ENCODE measurements at regions not wholly inside any gene's neighbourhood (a gene's known extent, or its start where the extent isn't known, plus 50 kb on each side); places are given as distances from the start of the nearest gene placed in this dataset.

DNA sequence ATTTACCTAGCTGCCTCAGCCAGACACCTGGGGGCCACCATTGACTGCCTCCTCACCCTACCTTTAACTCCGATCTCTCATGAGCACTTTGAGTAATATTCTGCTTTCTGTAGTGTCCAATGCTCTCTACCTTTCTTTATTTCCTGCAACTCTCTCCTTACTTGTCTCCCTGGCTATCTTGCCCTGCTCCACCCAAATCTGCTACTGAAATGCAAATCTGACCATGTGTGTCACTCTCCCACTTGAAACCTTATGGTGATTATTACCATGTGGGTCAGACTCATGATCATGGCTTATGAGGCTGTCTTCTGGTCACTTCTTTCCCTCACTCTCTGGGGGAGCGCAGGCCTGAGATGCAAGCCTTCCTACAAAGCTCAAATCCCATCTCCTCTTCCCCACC, 83.3 kb downstream of the INSIG2 start:
- DNase-seq (ENCODE audit: low read depth, low spot score): no peak
- in situ Hi-C loops (cut with HindIII; ENCODE audit: low pct_unique_long_range_greater_than_20kb, low sequenced_read_pairs): no loop called here

DNA sequence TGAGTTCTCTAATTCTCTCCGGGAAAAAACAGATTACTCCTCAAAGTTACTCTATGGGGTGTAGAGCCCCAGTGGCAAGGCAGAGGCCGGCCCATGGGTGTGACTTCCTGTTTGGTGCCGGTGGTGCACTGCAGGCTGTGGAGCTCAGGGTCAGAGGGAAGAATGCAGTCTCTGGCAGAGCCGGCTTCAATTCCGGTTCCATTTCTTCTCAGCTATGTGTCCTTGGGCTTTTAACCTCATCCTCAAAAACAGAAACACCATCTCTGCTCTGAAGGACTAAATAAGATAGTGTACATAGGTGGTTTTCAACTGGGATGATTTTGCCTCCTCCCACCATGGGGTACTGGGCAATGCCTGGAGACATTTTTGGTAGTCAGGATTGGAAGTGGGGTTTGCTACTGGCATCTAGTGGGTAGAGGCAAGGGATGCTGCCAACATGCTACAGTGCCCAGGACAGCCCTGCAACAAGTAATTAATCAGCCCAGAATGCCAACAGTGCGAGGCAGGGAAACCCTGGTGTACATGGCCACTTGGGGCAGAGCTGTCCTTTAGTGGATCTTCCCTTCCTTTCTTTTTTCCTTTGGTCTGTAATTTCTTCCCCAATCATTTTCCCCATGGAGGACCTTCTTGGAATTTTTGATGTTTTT, 81.2 kb downstream of the INSIG2 start:
- in situ Hi-C loops (cut with HindIII; ENCODE audit: low pct_unique_long_range_greater_than_20kb, low sequenced_read_pairs): no loop called here
- DNase-seq (ENCODE audit: low read depth, low spot score): no peak

- in situ Hi-C loops (cut with HindIII; ENCODE audit: low pct_unique_long_range_greater_than_20kb, low sequenced_read_pairs): no loop called here
- no peak for DNase-seq (ENCODE audit: low read depth, low spot score)
Measured at GRCh38 chr2:118168615-118169014, 80.3 kb downstream of the INSIG2 start.

- no peak for DNase-seq (ENCODE audit: low read depth, low spot score)
- in situ Hi-C loops (cut with HindIII; ENCODE audit: low pct_unique_long_range_greater_than_20kb, low sequenced_read_pairs): no loop called here
Measured at GRCh38 chr2:118167026-118167425, 78.8 kb downstream of the INSIG2 start.

DNA sequence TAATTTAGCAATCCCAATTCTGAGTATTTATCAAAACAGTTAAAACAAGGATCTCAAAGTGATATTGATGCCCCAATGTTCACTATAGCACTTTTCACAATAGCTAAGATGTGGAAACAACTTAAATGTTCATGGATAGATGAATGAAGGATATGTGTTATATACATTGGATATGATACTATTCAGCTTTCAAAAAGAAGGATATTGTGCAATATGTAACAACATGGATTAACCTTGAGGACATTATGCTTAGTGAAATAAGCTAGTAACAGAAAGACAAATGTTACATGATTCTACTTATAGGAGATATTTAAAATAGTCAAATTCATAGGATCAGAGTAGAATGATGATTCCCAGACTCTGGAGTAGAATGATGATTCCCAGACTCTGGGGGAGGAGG, 78.0 kb downstream of the INSIG2 start:
- DNase-seq (ENCODE audit: low read depth, low spot score): no peak
- in situ Hi-C loops (cut with HindIII; ENCODE audit: low pct_unique_long_range_greater_than_20kb, low sequenced_read_pairs): no loop called here

- in situ Hi-C loops (cut with HindIII; ENCODE audit: low pct_unique_long_range_greater_than_20kb, low sequenced_read_pairs): no loop called here
- no peak for DNase-seq (ENCODE audit: low read depth, low spot score)
Measured at GRCh38 chr2:118165595-118165994, 77.3 kb downstream of the INSIG2 start.

Measured in SK-MEL-5 (cell line).